HepG2 (cell line): ENCODE measurements at regions not wholly inside any gene's neighbourhood (a gene's known extent, or its start where the extent isn't known, plus 50 kb on each side); places are given as distances from the start of the nearest gene placed in this dataset.

ENCODE experiments used
- ATAC-seq: fragments of 200-7000 bp; cut with Tn5 transposase; 3 replicates; pipeline ENCODE4 v1.9.1; 2020; ENCODE audit warnings: mild to moderate bottlenecking, moderate library complexity
- BruUV-seq: library from RNA; stranded (reverse); fragments of 400-500 nt; replicated peaks from 2 replicates; lab custom pipeline; 2021; lab: Mats Ljungman, UMichigan
- CTCF ChIA-PET: fragments of 300-600 bp; formaldehyde crosslinking; extraction: SDS; loops from one replicate; lab custom pipeline; 2021; ENCODE audit warnings: low total read pairs, inconsistent platforms, low intra/inter-chr PET ratio; lab: Yijun Ruan, JAX
- POLR2A ChIA-PET: fragments of 350-600 bp; sonication (Branson Sonifier 250); formaldehyde crosslinking; loops from one replicate; lab custom pipeline; 2020; ENCODE audit warnings: antibody characterized with exemption, inconsistent platforms; lab: Yijun Ruan, JAX
- DNase-seq: peaks from one replicate; pipeline ENCODE4 v3.0.0-alpha.2; 2015; ENCODE audit warnings: low spot score
- FAIRE-seq: peaks from 3 replicates; lab custom pipeline; 2011; peaks lifted over from hg19 to GRCh38; lab: Jason Lieb, UNC
- H2AFZ ChIP-seq: one replicate; pipeline ENCODE4 v1.6.1; 2011; ENCODE audit warnings: low read length, inconsistent platforms
- H3K27ac ChIP-seq: fragments of 300-600 bp; 3 replicates; pipeline ENCODE4 v1.8.0; 2011; ENCODE audit warnings: mixed run types, mild to moderate bottlenecking, mixed read lengths, low read length, inconsistent platforms; ENCODE audit not compliant: insufficient read depth; ENCODE audit errors: extremely low read length
- H3K27me3 ChIP-seq, 2 experiments: fragments of 200-600 bp in 1 of 2; 2 replicates in 1 of 2; 3 replicates in 1 of 2; pipeline versions ENCODE4 v1.6.0 to v1.8.0; 2011; ENCODE audit warnings: low read length in 2 of 2, mild to moderate bottlenecking in 2 of 2, moderate library complexity in 2 of 2, inconsistent platforms in 1 of 2; ENCODE audit not compliant: insufficient read depth in 2 of 2, control insufficient read depth in 1 of 2
- H3K36me3 ChIP-seq, 2 experiments: fragments of 200-600 bp in 1 of 2; replicated peaks in 1 of 2; 2 replicates in 1 of 2; 3 replicates in 1 of 2; pipeline versions ENCODE4 v1.5.1 to v1.8.0; 2011; ENCODE audit warnings: low read length in 2 of 2, inconsistent platforms in 1 of 2; ENCODE audit not compliant: insufficient read depth in 2 of 2, control insufficient read depth in 1 of 2
- H3K4me1 ChIP-seq: 2 replicates; pipeline ENCODE4 v1.5.1; 2012; ENCODE audit warnings: low read length, inconsistent platforms; ENCODE audit not compliant: insufficient read depth
- H3K4me2 ChIP-seq: 2 replicates; pipeline ENCODE4 v1.6.0; 2011; ENCODE audit warnings: low read depth, low read length, inconsistent platforms
- H3K4me3 ChIP-seq, 3 experiments: fragments of 200-600 bp in 1 of 3; sonication (generic), shearing (Covaris generic) in 1 of 3; replicated peaks in 1 of 3; 2 replicates each; pipeline ENCODE4 v1.5.1; 2011 to 2016; ENCODE audit warnings: low read length in 3 of 3, inconsistent platforms in 2 of 3, low read depth in 2 of 3, mild to moderate bottlenecking in 2 of 3, control low read depth in 1 of 3, mixed read lengths in 1 of 3; ENCODE audit not compliant: insufficient read depth in 1 of 3
- H3K79me2 ChIP-seq: one replicate; pipeline ENCODE4 v1.6.1; 2011; ENCODE audit warnings: low read length, inconsistent platforms; ENCODE audit not compliant: insufficient read depth
- H3K9ac ChIP-seq: 2 replicates; pipeline ENCODE4 v1.6.0; 2011; ENCODE audit warnings: mild to moderate bottlenecking, low read depth, low read length, inconsistent platforms; ENCODE audit not compliant: insufficient read depth
- H3K9me3 ChIP-seq: 2 replicates; pipeline ENCODE4 v1.5.1; 2012; ENCODE audit warnings: mild to moderate bottlenecking, low read length
- H4K20me1 ChIP-seq: 2 replicates; pipeline ENCODE4 v1.6.0; 2011; ENCODE audit warnings: inconsistent platforms, mild to moderate bottlenecking, low read length, moderate library complexity; ENCODE audit not compliant: insufficient read depth
- HMG20B ChIP-seq: conservative IDR thresholded peaks from 2 replicates; pipeline ENCODE4 v1.6.1; 2016; ENCODE audit warnings: missing genetic modification reagents, missing compliant biosample characterization
- IRF2 ChIP-seq: IDR thresholded peaks from 2 replicates; pipeline ENCODE4 v1.6.1; 2018; ENCODE audit warnings: missing genetic modification reagents, missing compliant biosample characterization
- JUN ChIP-seq: sonication (generic); formaldehyde crosslinking; IDR thresholded peaks from 2 replicates; pipeline ENCODE4 v1.4.0; 2020; ENCODE audit warnings: mild to moderate bottlenecking, missing genetic modification reagents
- KDM2A ChIP-seq: sonication (generic); formaldehyde crosslinking; IDR thresholded peaks from 2 replicates; pipeline ENCODE4 v1.4.0; 2020; ENCODE audit warnings: low read depth, missing genetic modification reagents, borderline replicate concordance
- NFE2 ChIP-seq: sonication (generic); formaldehyde crosslinking; IDR thresholded peaks from 2 replicates; pipeline ENCODE4 v1.4.0; 2020; ENCODE audit warnings: missing genetic modification reagents
- NFE2L2 ChIP-seq: fragments of 150-350 bp; IDR thresholded peaks from 2 replicates; pipeline ENCODE4 v1.6.1; 2014; ENCODE audit warnings: low read length
- PAF1 ChIP-seq: IDR thresholded peaks from 2 replicates; pipeline ENCODE4 v1.6.1; 2016; ENCODE audit warnings: missing genetic modification reagents, missing compliant biosample characterization
- POLR2AphosphoS5 ChIP-seq: IDR thresholded peaks from 2 replicates; pipeline ENCODE4 v1.6.1; 2012; ENCODE audit warnings: low read depth, low read length
- SPEN ChIP-seq: sonication (generic); formaldehyde crosslinking; IDR thresholded peaks from 2 replicates; pipeline ENCODE4 v1.5.1; 2020; ENCODE audit warnings: low read depth, mild to moderate bottlenecking, missing genetic modification reagents
- YEATS2 ChIP-seq: sonication (generic); formaldehyde crosslinking; IDR thresholded peaks from 2 replicates; pipeline ENCODE4 v1.4.0; 2020; ENCODE audit warnings: missing genetic modification reagents, borderline replicate concordance
- ZKSCAN8 ChIP-seq: IDR thresholded peaks from 2 replicates; pipeline ENCODE4 v1.6.1; 2016; ENCODE audit warnings: borderline replicate concordance, missing genetic modification reagents, missing compliant biosample characterization
- ZNF282 ChIP-seq: fragments of 450-650 bp; IDR thresholded peaks from 2 replicates; pipeline ENCODE4 v1.6.1; 2018; ENCODE audit not compliant: partially characterized antibody
- ZSCAN25 ChIP-seq: sonication (generic); formaldehyde crosslinking; IDR thresholded peaks from 2 replicates; pipeline ENCODE4 v1.8.0; 2022; ENCODE audit warnings: mild to moderate bottlenecking, missing genetic modification reagents
- WGBS: methylation state at CpG from one replicate; pipeline ENCODE4 v1.1.6; 2017; ENCODE audit warnings: low lambda C conversion rate; 5-methylcytosine and 5-hydroxymethylcytosine counted together
- in situ Hi-C: cut with HindIII; loops from 2 replicates; pipeline ENCODE4 v1.10.0; 2017; ENCODE audit warnings: low pct_unique_long_range_greater_than_20kb; ENCODE audit not compliant: extremely low pct_ligation_motif_present
- intact Hi-C: fragments of 100-400 bp; cut with micrococcal nuclease; formaldehyde crosslinking; loops from one replicate; pipeline ENCODE4 v1.10.0; 2022; ENCODE audit not compliant: unreplicated experiment
- TF ChIP-seq, protein P1 (sequence below): IDR thresholded peaks from 2 replicates; pipeline ENCODE4 v1.6.1; 2016; ENCODE audit warnings: low read depth, control low read depth
- TF ChIP-seq, protein P2 (sequence below): sonication (generic); formaldehyde crosslinking; IDR thresholded peaks from 2 replicates; pipeline ENCODE4 v1.4.0; 2020; ENCODE audit warnings: mild to moderate bottlenecking, missing genetic modification reagents
- TF ChIP-seq, protein P3 (sequence below): sonication (generic); formaldehyde crosslinking; IDR thresholded peaks from 2 replicates; pipeline ENCODE4 v1.4.0; 2020; ENCODE audit warnings: missing genetic modification reagents, borderline replicate concordance
- TF ChIP-seq, protein P4 (sequence below): sonication (generic); formaldehyde crosslinking; IDR thresholded peaks from 2 replicates; pipeline ENCODE4 v1.4.0; 2020; ENCODE audit warnings: mild to moderate bottlenecking, missing genetic modification reagents, borderline replicate concordance

DNA sequence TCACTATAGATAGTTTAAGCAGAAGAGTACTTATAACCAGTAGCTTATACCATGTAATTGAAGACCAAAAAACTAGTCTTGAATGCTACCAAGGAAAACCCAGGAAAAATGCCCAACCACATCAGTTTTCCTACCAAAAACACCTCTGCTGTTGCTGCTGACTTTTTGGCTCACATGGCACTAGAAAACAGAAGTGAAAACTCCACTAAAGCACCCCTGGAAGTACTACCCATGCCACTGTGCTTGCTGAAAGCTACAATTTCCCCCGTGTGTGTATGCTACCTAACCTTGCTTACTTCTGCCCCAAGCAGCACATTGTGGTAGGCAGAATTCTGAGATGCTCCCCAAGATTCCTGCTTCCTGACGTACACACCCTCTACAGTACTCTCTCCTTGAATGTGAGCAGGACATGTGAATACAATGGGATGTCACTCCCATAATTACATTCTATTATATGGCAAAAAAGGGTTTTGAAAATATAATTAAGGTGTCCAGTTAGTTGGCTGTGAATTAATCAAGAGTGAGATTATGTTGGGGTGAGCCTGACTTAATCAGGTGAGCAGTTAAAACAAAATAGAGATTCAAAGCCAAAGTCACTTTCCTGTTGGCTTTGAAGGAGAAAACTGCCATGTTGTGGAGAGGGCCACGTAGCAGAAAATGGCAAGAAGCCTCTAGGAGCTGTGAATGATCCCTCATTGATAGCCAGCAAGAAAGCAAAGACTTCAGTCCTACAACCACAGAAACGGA, 209.8 kb upstream of the MARCKS start:
- Histone ChIP-seq H3K79me2 (no peaks in the 10 kb centered on the region), H4K20me1 (no peaks in the 10 kb centered on the region), H3K4me1 (peaks cover 73% of the 10 kb centered on the region), H3K36me3 (no peaks in the 10 kb centered on the region), H3K27ac (no peak overlapping the region), H3K4me2 (no peak overlapping the region), H3K9ac (no peak overlapping the region), H2AFZ (no peak overlapping the region), H3K27me3 (no peaks in the 10 kb centered on the region), H3K4me3 (no peak overlapping the region), H3K9me3 (no peaks in the 10 kb centered on the region)
- POLR2A ChIA-PET: no interaction called here
- WGBS: 96% methylated on average over 4 of the region's 4 CpGs
- ATAC-seq (no peak), DNase-seq (no peak), FAIRE-seq (no peak)
- in situ Hi-C loops: no loop called here
- intact Hi-C loops: no loop called here
- no TSS peak for BruUV-seq
- CTCF ChIA-PET: no interaction called here
- TF ChIP-seq NFE2L2: no peak
- TF ChIP-seq ZKSCAN8: no peak
- TF ChIP-seq, protein P1, sequence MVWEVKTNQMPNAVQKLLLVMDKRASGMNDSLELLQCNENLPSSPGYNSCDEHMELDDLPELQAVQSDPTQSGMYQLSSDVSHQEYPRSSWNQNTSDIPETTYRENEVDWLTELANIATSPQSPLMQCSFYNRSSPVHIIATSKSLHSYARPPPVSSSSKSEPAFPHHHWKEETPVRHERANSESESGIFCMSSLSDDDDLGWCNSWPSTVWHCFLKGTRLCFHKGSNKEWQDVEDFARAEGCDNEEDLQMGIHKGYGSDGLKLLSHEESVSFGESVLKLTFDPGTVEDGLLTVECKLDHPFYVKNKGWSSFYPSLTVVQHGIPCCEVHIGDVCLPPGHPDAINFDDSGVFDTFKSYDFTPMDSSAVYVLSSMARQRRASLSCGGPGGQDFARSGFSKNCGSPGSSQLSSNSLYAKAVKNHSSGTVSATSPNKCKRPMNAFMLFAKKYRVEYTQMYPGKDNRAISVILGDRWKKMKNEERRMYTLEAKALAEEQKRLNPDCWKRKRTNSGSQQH (CRISPR knock-in tag): no peak
- TF ChIP-seq ZSCAN25 (CRISPR knock-in tag): no peak
- TF ChIP-seq, protein P2, sequence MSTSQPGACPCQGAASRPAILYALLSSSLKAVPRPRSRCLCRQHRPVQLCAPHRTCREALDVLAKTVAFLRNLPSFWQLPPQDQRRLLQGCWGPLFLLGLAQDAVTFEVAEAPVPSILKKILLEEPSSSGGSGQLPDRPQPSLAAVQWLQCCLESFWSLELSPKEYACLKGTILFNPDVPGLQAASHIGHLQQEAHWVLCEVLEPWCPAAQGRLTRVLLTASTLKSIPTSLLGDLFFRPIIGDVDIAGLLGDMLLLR (CRISPR knock-in tag): no peak
- no peak for TF ChIP-seq POLR2AphosphoS5
- no peak for TF ChIP-seq JUN (CRISPR knock-in tag)
- no peak for TF ChIP-seq NFE2 (CRISPR knock-in tag)
- TF ChIP-seq ZNF282: no peak
- TF ChIP-seq KDM2A (CRISPR knock-in tag): no peak
- no peak for TF ChIP-seq SPEN
- TF ChIP-seq, protein P3, sequence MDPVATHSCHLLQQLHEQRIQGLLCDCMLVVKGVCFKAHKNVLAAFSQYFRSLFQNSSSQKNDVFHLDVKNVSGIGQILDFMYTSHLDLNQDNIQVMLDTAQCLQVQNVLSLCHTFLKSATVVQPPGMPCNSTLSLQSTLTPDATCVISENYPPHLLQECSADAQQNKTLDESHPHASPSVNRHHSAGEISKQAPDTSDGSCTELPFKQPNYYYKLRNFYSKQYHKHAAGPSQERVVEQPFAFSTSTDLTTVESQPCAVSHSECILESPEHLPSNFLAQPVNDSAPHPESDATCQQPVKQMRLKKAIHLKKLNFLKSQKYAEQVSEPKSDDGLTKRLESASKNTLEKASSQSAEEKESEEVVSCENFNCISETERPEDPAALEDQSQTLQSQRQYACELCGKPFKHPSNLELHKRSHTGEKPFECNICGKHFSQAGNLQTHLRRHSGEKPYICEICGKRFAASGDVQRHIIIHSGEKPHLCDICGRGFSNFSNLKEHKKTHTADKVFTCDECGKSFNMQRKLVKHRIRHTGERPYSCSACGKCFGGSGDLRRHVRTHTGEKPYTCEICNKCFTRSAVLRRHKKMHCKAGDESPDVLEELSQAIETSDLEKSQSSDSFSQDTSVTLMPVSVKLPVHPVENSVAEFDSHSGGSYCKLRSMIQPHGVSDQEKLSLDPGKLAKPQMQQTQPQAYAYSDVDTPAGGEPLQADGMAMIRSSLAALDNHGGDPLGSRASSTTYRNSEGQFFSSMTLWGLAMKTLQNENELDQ: no peak
- TF ChIP-seq IRF2: no peak
- TF ChIP-seq, protein P4, sequence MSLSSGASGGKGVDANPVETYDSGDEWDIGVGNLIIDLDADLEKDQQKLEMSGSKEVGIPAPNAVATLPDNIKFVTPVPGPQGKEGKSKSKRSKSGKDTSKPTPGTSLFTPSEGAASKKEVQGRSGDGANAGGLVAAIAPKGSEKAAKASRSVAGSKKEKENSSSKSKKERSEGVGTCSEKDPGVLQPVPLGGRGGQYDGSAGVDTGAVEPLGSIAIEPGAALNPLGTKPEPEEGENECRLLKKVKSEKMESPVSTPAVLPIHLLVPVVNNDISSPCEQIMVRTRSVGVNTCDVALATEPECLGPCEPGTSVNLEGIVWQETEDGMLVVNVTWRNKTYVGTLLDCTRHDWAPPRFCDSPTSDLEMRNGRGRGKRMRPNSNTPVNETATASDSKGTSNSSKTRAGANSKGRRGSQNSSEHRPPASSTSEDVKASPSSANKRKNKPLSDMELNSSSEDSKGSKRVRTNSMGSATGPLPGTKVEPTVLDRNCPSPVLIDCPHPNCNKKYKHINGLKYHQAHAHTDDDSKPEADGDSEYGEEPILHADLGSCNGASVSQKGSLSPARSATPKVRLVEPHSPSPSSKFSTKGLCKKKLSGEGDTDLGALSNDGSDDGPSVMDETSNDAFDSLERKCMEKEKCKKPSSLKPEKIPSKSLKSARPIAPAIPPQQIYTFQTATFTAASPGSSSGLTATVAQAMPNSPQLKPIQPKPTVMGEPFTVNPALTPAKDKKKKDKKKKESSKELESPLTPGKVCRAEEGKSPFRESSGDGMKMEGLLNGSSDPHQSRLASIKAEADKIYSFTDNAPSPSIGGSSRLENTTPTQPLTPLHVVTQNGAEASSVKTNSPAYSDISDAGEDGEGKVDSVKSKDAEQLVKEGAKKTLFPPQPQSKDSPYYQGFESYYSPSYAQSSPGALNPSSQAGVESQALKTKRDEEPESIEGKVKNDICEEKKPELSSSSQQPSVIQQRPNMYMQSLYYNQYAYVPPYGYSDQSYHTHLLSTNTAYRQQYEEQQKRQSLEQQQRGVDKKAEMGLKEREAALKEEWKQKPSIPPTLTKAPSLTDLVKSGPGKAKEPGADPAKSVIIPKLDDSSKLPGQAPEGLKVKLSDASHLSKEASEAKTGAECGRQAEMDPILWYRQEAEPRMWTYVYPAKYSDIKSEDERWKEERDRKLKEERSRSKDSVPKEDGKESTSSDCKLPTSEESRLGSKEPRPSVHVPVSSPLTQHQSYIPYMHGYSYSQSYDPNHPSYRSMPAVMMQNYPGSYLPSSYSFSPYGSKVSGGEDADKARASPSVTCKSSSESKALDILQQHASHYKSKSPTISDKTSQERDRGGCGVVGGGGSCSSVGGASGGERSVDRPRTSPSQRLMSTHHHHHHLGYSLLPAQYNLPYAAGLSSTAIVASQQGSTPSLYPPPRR (CRISPR knock-in tag): no peak
- TF ChIP-seq YEATS2 (CRISPR knock-in tag): no peak
- TF ChIP-seq PAF1 (CRISPR knock-in tag): no peak
- no peak for TF ChIP-seq HMG20B (CRISPR knock-in tag)
